Liver (tissue), 3 donors: ENCODE measurements at regions not wholly inside any gene's neighbourhood (a gene's known extent, or its start where the extent isn't known, plus 50 kb on each side); places are given as distances from the start of the nearest gene placed in this dataset.

Experiments
- CTCF ChIP-seq: fragments of 150-350 bp; IDR thresholded peaks from 2 replicates; pipeline ENCODE4 v1.5.1; 2017; ENCODE audit warnings: improper control_type of control experiment, low read depth, low read length; ENCODE audit not compliant: missing input control
- FOXA1 ChIP-seq: IDR thresholded peaks from 2 replicates; pipeline ENCODE4 v1.6.1; 2016; ENCODE audit warnings: antibody characterized with exemption
- JUND ChIP-seq, 2 donors: IDR thresholded peaks; 2 replicates each; pipeline ENCODE4 v1.6.1; 2016; ENCODE audit warnings: antibody characterized with exemption in 2 of 2
- REST ChIP-seq: IDR thresholded peaks from 2 replicates; pipeline ENCODE4 v1.6.1; 2016; ENCODE audit warnings: antibody characterized with exemption, mild to moderate bottlenecking
- TAF1 ChIP-seq: conservative IDR thresholded peaks from 2 replicates; pipeline ENCODE4 v1.6.1; 2016; ENCODE audit warnings: antibody characterized with exemption, mild to moderate bottlenecking
- donor health status: healthy.
- donor health status: healthy.

- TF ChIP-seq CTCF = no peak
- TF ChIP-seq JUND (IDR thresholded peaks at IDR 0.05) = no peak
- no peak for TF ChIP-seq FOXA1
- no peak for TF ChIP-seq TAF1
- TF ChIP-seq REST = no peak
Observed at GRCh38 chr3:31452495-31453106, 80.1 kb upstream of the STT3B start.
